HG02678 (cell line): ENCODE measurements at regions not wholly inside any gene's neighbourhood (a gene's known extent, or its start where the extent isn't known, plus 50 kb on each side); places are given as distances from the start of the nearest gene placed in this dataset.
A peak's percentile ranks its signal among the peaks of the same experiment; 100 is the strongest.

Experiments used
- ATAC-seq: cut with Tn5 transposase; IDR thresholded peaks from one replicate; pipeline ENCODE4 v1.9.1; 2021; ENCODE audit warnings: mild to moderate bottlenecking, moderate library complexity; ENCODE audit not compliant: unreplicated experiment

DNA sequence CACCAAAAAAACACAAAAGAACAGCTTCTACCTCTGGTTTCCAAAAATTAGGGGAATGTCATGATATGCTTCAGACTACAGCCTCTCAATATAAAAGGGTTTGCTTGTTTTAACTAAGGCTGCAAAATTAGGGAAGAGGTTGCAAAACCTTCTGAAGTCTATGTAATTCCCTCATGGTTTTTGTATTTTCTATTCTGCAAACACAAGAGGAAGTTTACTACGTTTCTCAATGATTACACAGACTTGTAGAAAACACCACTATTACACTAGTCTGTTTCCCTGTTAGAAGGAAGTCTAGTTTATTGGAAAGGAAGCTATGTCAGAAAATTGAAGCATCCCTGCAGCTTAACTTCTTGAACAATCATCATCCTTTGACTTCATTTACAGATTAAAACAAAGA, 229.7 kb upstream of the FMN2 start:
- ATAC-seq: no peak

- no peak for ATAC-seq
Observed at GRCh38 chr1:239868058-239868832, 223.4 kb upstream of the FMN2 start.

DNA sequence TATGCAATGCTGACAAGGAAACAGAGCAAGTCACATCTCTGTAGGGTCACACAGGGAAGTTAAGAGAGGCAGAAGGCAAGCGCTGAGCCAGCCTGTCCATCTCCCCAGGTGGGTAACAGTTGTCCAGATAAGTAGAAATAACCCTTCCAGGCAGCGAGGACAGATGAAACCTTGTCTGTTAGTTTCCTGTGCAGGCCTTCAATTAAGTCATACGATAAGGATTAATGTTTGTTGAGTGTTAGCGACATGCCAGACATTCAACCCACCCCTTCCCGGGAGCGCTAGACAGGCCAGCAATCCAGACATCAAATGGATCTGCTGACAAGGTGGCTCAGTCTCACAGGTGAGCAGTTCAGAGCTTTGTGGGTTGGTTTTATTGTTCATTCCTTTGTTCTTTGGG, 221.5 kb upstream of the FMN2 start:
- ATAC-seq: no peak

DNA sequence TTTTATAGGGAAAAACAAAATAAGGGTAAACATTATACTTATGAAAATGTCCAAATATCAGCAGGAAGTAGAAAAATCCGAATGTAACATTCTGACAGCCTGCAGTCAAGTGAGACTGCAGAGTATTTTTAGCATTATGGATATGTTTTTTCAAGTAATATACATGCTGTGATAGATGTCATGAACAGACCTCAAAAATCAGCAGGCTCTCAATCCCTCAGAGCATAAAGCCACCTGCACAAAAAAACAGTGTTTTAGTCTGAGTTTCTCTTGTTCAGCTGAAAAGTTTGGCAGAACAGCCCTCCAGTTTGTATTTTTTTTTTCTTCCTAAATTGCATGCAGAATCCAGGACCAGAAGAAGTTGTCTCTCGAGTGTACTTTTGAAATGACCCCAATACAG, 219.1 kb upstream of the FMN2 start:
- ATAC-seq: no peak

DNA sequence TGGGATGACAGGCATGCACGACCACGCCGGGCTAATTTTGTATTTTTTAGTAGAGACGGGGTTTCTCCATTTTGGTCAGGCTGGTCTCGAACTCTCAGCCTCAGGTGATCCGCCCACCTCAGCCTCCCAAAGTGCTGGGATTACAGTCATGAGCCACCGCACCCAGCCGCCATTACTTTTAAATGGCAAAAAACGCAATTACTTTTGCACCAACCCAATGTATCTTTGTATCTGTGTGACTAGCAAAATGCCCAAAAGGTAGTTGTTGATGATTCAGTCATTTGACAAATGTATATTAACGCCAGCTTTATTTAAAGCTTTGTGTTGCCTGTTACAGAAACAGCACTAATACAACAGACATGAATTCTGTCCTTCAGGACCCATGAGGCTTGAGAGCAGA, 216.9 kb upstream of the FMN2 start:
- no peak for ATAC-seq

DNA sequence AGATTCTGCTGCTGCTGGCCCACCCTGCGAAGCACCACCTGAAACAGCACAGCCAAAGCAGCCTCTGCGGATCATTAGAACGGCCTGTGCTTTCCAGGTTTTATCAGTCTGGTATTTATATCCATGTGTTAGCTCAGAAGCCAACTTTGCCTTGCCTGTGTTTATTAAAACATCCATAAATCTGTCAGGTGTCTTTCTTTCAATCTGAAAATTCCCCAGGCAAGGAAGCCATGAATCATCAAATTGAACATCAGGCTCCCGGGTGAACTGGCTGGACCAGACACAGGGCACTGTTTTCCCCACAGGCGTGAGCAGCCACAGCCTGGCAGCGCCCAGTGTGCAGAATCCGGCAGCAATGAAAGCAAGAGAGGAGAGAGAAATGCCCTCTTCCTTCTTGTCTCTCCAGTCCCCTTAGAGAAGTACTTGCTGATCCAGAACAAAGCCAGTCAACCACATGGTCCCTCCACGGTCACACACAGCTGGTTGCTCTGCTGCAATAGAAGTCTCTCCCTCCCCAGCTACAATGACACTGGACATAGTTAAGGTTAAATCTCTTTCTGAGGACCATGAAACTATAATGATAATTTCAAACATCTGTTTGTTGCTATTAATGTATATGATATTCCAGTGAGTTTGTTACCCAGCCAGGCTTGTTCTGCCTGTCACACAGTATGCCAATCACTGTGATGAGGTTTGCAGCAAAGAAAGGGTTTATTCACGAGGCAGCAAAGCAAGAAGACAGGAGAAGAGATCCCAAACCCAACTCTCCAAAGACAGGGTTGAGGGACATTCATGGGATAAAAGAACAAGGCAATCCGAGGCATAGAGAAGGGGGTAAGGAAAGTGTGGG, 212.1 kb upstream of the FMN2 start:
- no peak for ATAC-seq

DNA sequence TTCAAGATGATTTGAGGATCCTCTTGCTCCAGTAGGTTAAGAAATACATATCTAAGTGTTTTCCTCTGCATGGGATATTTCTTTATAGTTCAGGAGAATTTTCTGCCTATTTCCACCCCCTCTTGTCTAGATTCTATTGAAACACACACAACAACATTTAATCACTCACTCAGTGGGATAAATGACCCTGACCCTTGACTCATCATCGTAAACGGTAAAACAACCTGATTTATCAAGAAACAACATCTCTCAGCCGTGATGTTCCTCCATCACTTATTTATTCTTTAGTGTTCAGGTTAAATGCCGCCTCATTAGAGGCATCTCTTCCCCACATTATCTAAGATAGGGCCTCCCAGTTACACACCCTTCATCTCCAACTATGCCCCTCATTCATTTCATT, 208.7 kb upstream of the FMN2 start:
- no peak for ATAC-seq

GRCh38 chr1:239884796-239885195, 206.9 kb upstream of the FMN2 start:
- no peak for ATAC-seq

DNA sequence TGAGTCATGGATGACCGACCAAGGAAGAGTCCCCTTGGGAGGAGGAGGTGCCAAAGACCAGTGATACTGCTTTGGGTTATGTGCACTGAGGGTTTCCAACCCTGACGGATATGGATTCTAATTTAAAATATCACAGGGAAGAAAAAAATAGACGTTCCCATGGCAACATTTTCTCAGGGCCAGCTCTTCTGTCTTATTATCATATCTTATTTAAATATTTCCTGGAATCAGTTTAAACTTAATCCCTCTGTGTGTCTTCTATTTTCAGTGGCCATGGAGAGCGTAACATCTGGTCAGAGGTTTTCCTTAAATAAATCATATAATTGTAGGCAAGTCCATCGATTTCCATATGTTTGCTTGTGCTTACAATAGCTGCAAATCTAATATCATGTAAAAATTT, 205.4 kb upstream of the FMN2 start:
- ATAC-seq: no peak

- no peak for ATAC-seq
Observed at GRCh38 chr1:239888639-239889038, 203.0 kb upstream of the FMN2 start.

GRCh38 chr1:239891621-239892358, 199.9 kb upstream of the FMN2 start:
- no peak for ATAC-seq

DNA sequence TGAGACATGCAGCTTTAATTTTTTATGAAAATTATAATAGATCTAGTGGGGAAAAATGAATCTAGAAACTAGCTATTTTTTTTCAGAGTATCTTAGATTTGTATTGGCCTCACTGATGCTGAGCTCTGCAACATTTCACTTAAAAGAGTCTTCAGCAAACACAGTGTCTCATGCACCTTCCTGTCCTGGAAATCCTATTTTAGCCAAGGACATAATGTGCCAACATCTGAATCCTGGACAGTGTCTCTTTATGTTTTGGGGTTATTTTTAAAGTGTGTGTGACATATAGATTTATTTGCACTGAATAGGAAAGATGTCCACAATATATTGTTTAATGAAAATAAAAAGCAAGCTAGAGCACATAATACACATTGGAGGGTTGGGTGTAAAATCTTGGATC, 199.1 kb upstream of the FMN2 start:
- no peak for ATAC-seq

DNA sequence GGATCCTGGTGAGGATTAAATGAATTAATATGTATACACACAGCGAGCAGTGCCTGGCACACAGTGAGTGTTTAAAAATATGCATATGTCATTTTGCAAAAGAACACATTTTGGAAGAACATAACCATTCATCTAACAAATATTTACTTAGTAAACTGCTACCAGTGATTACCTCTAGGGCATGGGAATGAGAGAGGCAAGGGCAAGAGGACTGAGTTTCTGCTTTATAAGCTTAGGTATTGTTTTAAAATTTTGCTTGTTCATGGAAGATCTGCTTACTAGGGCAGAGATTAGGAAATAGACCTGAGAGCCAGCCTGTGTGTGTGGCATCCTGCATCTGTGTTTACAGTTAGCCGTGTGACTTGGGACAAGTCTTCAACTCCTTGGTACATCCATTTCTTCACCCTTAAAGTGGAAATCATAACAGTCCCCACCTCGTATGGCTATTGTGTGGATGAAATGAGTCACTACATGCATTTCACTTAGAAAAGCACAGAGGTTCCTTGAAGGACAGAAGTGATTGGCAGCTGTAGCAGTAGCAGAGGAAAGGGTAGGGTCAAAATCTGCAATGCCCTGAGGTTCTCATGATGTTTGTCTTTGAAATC, 198.5 kb upstream of the FMN2 start:
- no peak for ATAC-seq

DNA sequence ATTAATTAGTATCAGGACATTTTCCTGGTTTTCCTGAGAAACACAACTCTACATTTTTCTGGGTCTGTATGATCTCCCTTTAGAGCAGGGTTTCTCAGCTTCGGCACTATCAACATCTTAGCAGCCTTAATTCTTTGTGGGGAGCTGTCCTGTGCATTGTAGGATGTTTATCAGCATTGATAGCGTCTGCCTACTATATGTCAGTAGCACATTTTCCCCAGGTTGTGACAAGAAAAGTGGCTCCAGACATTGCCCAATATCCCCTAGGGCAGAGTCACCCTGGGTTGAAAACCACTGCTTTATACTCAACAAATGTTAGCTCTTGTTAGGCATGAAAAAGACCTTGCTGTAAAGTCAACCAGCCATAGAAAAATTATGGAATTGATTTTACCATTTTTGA, 195.1 kb upstream of the FMN2 start:
- ATAC-seq: no peak

DNA sequence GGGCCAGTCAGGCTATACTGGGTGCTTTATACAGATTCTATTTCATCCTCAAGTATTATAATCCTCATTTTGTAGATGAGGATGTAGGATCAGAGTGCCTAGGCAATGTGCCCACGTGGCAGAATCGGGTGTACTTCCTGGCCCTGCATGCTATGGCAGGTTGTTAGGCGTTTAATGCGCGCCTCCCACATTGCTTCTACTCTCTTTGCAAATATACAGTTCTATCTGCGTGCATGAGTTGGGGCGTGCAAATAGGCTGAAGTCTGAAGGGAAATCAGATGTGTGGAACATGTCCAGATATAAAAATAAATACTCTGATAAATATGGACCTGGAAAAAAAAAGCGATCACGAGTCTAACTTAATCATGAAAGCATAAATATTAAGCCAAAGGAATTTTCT, 194.7 kb upstream of the FMN2 start:
- ATAC-seq: no peak

- no peak for ATAC-seq
Observed at GRCh38 chr1:239897458-239897857, 194.2 kb upstream of the FMN2 start.

GRCh38 chr1:239898062-239898730, 193.5 kb upstream of the FMN2 start:
- ATAC-seq: peak; percentile 94

DNA sequence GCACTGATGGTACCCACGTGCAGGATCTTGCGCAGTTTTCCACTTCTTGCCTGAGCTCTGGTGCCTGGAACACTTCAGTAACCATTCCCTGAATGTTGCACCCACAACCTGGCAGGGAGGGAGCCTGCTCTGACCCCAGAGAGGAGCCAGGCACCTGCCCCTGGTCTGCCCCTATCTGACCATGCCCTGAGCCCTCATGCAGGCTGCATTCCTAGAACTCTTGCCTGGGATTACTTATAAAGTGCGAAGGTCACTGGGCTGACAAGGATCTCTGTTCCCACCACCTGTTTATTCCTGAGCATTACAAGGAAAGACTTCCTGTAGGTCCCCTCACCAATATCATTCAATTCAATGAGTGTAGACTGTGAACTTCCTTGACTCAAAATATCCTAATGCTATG, 191.9 kb upstream of the FMN2 start:
- ATAC-seq: no peak

DNA sequence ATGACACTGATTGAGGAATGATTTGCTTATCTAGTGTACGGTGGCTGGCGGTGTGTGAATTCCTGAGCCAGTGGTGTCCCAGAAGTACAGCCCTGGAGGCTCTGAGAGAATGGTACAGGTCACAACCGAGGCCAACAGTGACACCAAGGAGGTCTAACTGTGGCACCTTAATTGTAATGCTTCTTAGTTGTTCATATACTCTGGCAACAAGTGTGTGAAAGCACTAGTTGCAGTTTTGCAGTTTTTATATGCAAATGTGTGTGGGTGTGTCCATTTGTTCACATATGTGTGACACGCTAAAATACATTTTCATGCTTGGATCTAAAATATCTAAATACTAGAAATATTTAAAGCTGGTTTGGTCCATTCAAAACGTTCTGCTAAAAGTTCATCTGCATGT, 185.3 kb upstream of the FMN2 start:
- no peak for ATAC-seq

DNA sequence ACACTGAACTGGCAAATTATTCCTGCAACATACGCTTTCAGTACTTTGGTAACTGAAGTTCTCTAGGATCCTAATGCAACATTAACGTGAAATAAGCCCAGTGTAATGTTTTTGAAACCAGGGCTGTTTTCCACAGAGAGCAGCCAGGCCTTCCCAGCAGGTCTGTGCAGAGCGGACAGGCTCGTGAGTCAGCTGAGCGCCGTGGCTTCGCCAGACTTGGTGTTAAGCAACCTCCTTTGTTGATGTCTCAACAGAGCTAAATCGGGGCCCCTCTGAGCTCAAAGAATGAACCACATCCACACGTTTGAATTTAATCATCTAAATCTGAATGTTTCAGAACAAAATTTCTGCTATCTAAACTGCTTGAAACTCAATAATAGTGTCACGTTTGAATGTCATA, 181.8 kb upstream of the FMN2 start:
- no peak for ATAC-seq

GRCh38 chr1:239912471-239912870, 179.2 kb upstream of the FMN2 start:
- ATAC-seq: no peak
